Body of pancreas (tissue), 4 donors: ENCODE measurements at regions not wholly inside any gene's neighbourhood (a gene's known extent, or its start where the extent isn't known, plus 50 kb on each side); places are given as distances from the start of the nearest gene placed in this dataset.

Experiments used
- CTCF ChIP-seq, 7 experiments: fragments of 450-650 bp in 4 of 7; fragments of 200-600 bp in 3 of 7; sonication (generic) in 3 of 7; IDR thresholded peaks; one replicate each; pipeline ENCODE4 v1.5.1; 2016 to 2019; ENCODE audit warnings: antibody characterized with exemption in 7 of 7
- POLR2A ChIP-seq, 3 donors: fragments of 450-650 bp; IDR thresholded peaks; one replicate each; pipeline ENCODE4 v1.6.1; 2016; ENCODE audit warnings: antibody characterized with exemption in 3 of 3, mild to moderate bottlenecking in 2 of 3

GRCh38 chr5:136766456-136766855 lies 401.1 kb upstream of the TRPC7 start:
- no peak for TF ChIP-seq CTCF (IDR thresholded peaks at IDR 0.05)
- TF ChIP-seq POLR2A (IDR thresholded peaks at IDR 0.05): no peak
